GM18498 (cell line): ENCODE measurements at regions not wholly inside any gene's neighbourhood (a gene's known extent, or its start where the extent isn't known, plus 50 kb on each side); places are given as distances from the start of the nearest gene placed in this dataset.
"Not testable (repeated sequence)": the region's sequence is repeated elsewhere in the genome, so short reads cannot be mapped to it uniquely, and the experiment has no call there.

ENCODE experiments used
- ATAC-seq: cut with Tn5 transposase; IDR thresholded peaks from one replicate; pipeline ENCODE4 v1.9.1; 2021; ENCODE audit warnings: mild to moderate bottlenecking, moderate library complexity; ENCODE audit not compliant: unreplicated experiment

GRCh38 chr4:59455751-59456150, 1744.4 kb upstream of the ADGRL3 start:
- no peak for ATAC-seq

GRCh38 chr4:59457576-59457975, 1742.5 kb upstream of the ADGRL3 start:
- no peak for ATAC-seq

GRCh38 chr4:59484944-59485343, 1715.2 kb upstream of the ADGRL3 start:
- no peak for ATAC-seq

- no peak for ATAC-seq
Measured at GRCh38 chr4:59500103-59500502, 1700.0 kb upstream of the ADGRL3 start.

GRCh38 chr4:59503731-59504130, 1696.4 kb upstream of the ADGRL3 start:
- ATAC-seq, result no peak

- not testable (repeated sequence) for ATAC-seq
Measured at GRCh38 chr4:59511809-59512208, 1688.3 kb upstream of the ADGRL3 start.

- ATAC-seq, result no peak
Measured at GRCh38 chr4:59517007-59517406, 1683.1 kb upstream of the ADGRL3 start.

- ATAC-seq, result no peak
Measured at GRCh38 chr4:59518005-59518823, 1681.9 kb upstream of the ADGRL3 start.

- no peak for ATAC-seq
Measured at GRCh38 chr4:59525885-59526284, 1674.2 kb upstream of the ADGRL3 start.

GRCh38 chr4:59535541-59535940, 1664.6 kb upstream of the ADGRL3 start:
- no peak for ATAC-seq

- no peak for ATAC-seq
Measured at GRCh38 chr4:59536428-59536827, 1663.7 kb upstream of the ADGRL3 start.

GRCh38 chr4:59537246-59537886, 1662.8 kb upstream of the ADGRL3 start:
- no peak for ATAC-seq

GRCh38 chr4:59539401-59539800, 1660.7 kb upstream of the ADGRL3 start:
- no peak for ATAC-seq

- no peak for ATAC-seq
Measured at GRCh38 chr4:59540311-59540710, 1659.8 kb upstream of the ADGRL3 start.

- ATAC-seq, result peak; percentile 95
Measured at GRCh38 chr4:59553063-59553720, 1646.9 kb upstream of the ADGRL3 start.

GRCh38 chr4:59553721-59554091, 1646.4 kb upstream of the ADGRL3 start:
- peak; percentile 67 for ATAC-seq

- not testable (repeated sequence) for ATAC-seq
Measured at GRCh38 chr4:59556191-59556590, 1643.9 kb upstream of the ADGRL3 start.

- ATAC-seq, result not testable (repeated sequence)
Measured at GRCh38 chr4:59560141-59560648, 1639.9 kb upstream of the ADGRL3 start.

- ATAC-seq, result no peak
Measured at GRCh38 chr4:59565836-59566235, 1634.3 kb upstream of the ADGRL3 start.

GRCh38 chr4:59570860-59571476, 1629.2 kb upstream of the ADGRL3 start:
- peak; percentile 79 for ATAC-seq

GRCh38 chr4:59571805-59572430, 1628.2 kb upstream of the ADGRL3 start:
- ATAC-seq, result no peak
